GM23338 (cell line): ENCODE measurements at regions not wholly inside any gene's neighbourhood (a gene's known extent, or its start where the extent isn't known, plus 50 kb on each side); places are given as distances from the start of the nearest gene placed in this dataset.

Experiments
- ATAC-seq: fragments of 200-7000 bp; cut with Tn5 transposase; 3 replicates; pipeline ENCODE4 v1.9.1; 2020
- DNase-seq: peaks from one replicate; pipeline ENCODE4 v3.0.0-alpha.2; 2015; ENCODE audit warnings: low spot score
- H2AFZ ChIP-seq: fragments of 200-600 bp; sonication (generic); 2 replicates; pipeline ENCODE4 v1.8.0; 2016; ENCODE audit warnings: antibody characterized with exemption, mild to moderate bottlenecking, moderate library complexity
- H3F3A ChIP-seq: fragments of 200-600 bp; sonication (generic); replicated peaks from 2 replicates; pipeline ENCODE4 v1.8.0; 2017; ENCODE audit warnings: antibody characterized with exemption, mixed run types, low read depth
- H3K27ac ChIP-seq: fragments of 200-600 bp; sonication (generic); 2 replicates; pipeline ENCODE4 v1.6.1; 2016; ENCODE audit warnings: low read depth
- H3K27me3 ChIP-seq: fragments of 200-600 bp; sonication (generic); 2 replicates; pipeline ENCODE4 v1.8.0; 2016; ENCODE audit warnings: mild to moderate bottlenecking, mixed run types, moderate library complexity; ENCODE audit not compliant: insufficient read depth
- H3K36me3 ChIP-seq: fragments of 200-600 bp; sonication (generic); 2 replicates; pipeline ENCODE4 v1.8.0; 2016; ENCODE audit warnings: mild to moderate bottlenecking; ENCODE audit not compliant: insufficient read depth
- H3K4me1 ChIP-seq: fragments of 200-600 bp; sonication (generic); 2 replicates; pipeline ENCODE4 v1.8.0; 2016; ENCODE audit warnings: mild to moderate bottlenecking, moderate library complexity; ENCODE audit not compliant: insufficient read depth
- H3K4me2 ChIP-seq: fragments of 200-600 bp; sonication (generic); 2 replicates; pipeline ENCODE4 v1.7.1; 2017; ENCODE audit warnings: mixed run types
- H3K4me3 ChIP-seq: fragments of 200-600 bp; sonication (generic); 2 replicates; pipeline ENCODE4 v1.6.1; 2016; ENCODE audit warnings: mixed run types
- H3K79me2 ChIP-seq: fragments of 200-600 bp; sonication (generic); replicated peaks from 2 replicates; pipeline ENCODE4 v1.8.0; 2017; ENCODE audit warnings: mild to moderate bottlenecking; ENCODE audit not compliant: insufficient read depth
- H3K9me2 ChIP-seq: fragments of 200-600 bp; sonication (generic); 2 replicates; pipeline ENCODE4 v1.8.0; 2017; ENCODE audit not compliant: insufficient read depth
- H4K20me1 ChIP-seq: fragments of 200-600 bp; sonication (generic); replicated peaks from 2 replicates; pipeline ENCODE4 v1.8.0; 2017; ENCODE audit warnings: mild to moderate bottlenecking; ENCODE audit not compliant: insufficient read depth
- H3K27ac Mint-ChIP-seq: 2 replicates; pipeline ENCODE4 v1.8.0; 2020; ENCODE audit warnings: inconsistent platforms, mild to moderate bottlenecking, moderate library complexity, mixed read lengths
- H3K27me3 Mint-ChIP-seq: 3 replicates; pipeline ENCODE4 v1.8.0; 2022; ENCODE audit warnings: low read depth, mild to moderate bottlenecking, moderate library complexity, mixed read lengths, inconsistent platforms; ENCODE audit not compliant: insufficient read depth, poor library complexity
- H3K36me3 Mint-ChIP-seq: 3 replicates; pipeline ENCODE4 v1.8.0; 2021; ENCODE audit warnings: low read depth, mild to moderate bottlenecking, inconsistent platforms, moderate library complexity, mixed read lengths
- H3K4me1 Mint-ChIP-seq: 3 replicates; pipeline ENCODE4 v1.8.0; 2020; ENCODE audit warnings: mild to moderate bottlenecking, inconsistent platforms, mixed read lengths
- H3K4me3 Mint-ChIP-seq: 3 replicates; pipeline ENCODE4 v1.8.0; 2021; ENCODE audit warnings: moderate library complexity, mild to moderate bottlenecking, inconsistent platforms, mixed read lengths
- H3K9me3 Mint-ChIP-seq: 3 replicates; pipeline ENCODE4 v1.8.0; 2020; ENCODE audit warnings: moderate library complexity, mild to moderate bottlenecking, inconsistent platforms, mixed read lengths
- CREB1 ChIP-seq: fragments of 250-450 bp; sonication (Bioruptor Pico); IDR thresholded peaks from 2 replicates; pipeline ENCODE4 v1.5.0; 2020; ENCODE audit warnings: low read depth, mild to moderate bottlenecking, moderate library complexity
- EZH2 ChIP-seq: fragments of 200-600 bp; sonication (generic); IDR thresholded peaks from one replicate; pipeline ENCODE4 v1.8.0; 2017; ENCODE audit warnings: antibody characterized with exemption, mild to moderate bottlenecking, low read depth; ENCODE audit not compliant: unreplicated experiment
- EZH2phosphoT487 ChIP-seq: fragments of 200-600 bp; sonication (generic); IDR thresholded peaks from one replicate; pipeline ENCODE4 v1.8.1; 2018; ENCODE audit warnings: antibody characterized with exemption; ENCODE audit not compliant: unreplicated experiment
- JUNB ChIP-seq: IDR thresholded peaks from one replicate; pipeline ENCODE4 v1.6.1; 2016; ENCODE audit warnings: antibody characterized with exemption; ENCODE audit not compliant: unreplicated experiment
- NANOG ChIP-seq: IDR thresholded peaks from 2 replicates; pipeline ENCODE4 v1.6.1; 2016; ENCODE audit warnings: antibody characterized with exemption, borderline replicate concordance
- POLR2AphosphoS5 ChIP-seq: IDR thresholded peaks from 2 replicates; pipeline ENCODE4 v1.6.1; 2016; ENCODE audit warnings: antibody characterized with exemption, low read depth
- STAT1 ChIP-seq: IDR thresholded peaks from one replicate; pipeline ENCODE4 v1.6.1; 2016; ENCODE audit warnings: antibody characterized with exemption; ENCODE audit not compliant: unreplicated experiment
- ZNF114 ChIP-seq: fragments of 250-450 bp; sonication (Bioruptor Pico); IDR thresholded peaks from 2 replicates; pipeline ENCODE4 v1.5.0; 2020; ENCODE audit warnings: mild to moderate bottlenecking, moderate library complexity
- ZNF331 ChIP-seq: fragments of 250-450 bp; sonication (Bioruptor Pico); IDR thresholded peaks from 2 replicates; pipeline ENCODE4 v1.5.0; 2020; ENCODE audit warnings: low read depth, mild to moderate bottlenecking, moderate library complexity
- TF ChIP-seq, protein P1 (sequence below): IDR thresholded peaks from 2 replicates; pipeline ENCODE4 v1.6.1; 2016; ENCODE audit warnings: antibody characterized with exemption
- TF ChIP-seq, protein P2 (sequence below): fragments of 250-450 bp; sonication (Bioruptor Pico); IDR thresholded peaks from 2 replicates; pipeline ENCODE4 v1.5.0; 2020; ENCODE audit warnings: mild to moderate bottlenecking, moderate library complexity
- TF ChIP-seq, protein P3 (sequence below): IDR thresholded peaks from one replicate; pipeline ENCODE4 v1.6.1; 2018; ENCODE audit warnings: antibody characterized with exemption; ENCODE audit not compliant: unreplicated experiment
- TF ChIP-seq, protein P4 (sequence below), 2 experiments: fragments of 200-600 bp in 1 of 2; sonication (generic) in 1 of 2; conservative IDR thresholded peaks; 2 replicates each; pipeline versions ENCODE4 v1.5.1 to v1.6.1; 2016 to 2017; ENCODE audit warnings: antibody characterized with exemption in 2 of 2, low read depth in 2 of 2, mild to moderate bottlenecking in 2 of 2, moderate library complexity in 1 of 2

DNA sequence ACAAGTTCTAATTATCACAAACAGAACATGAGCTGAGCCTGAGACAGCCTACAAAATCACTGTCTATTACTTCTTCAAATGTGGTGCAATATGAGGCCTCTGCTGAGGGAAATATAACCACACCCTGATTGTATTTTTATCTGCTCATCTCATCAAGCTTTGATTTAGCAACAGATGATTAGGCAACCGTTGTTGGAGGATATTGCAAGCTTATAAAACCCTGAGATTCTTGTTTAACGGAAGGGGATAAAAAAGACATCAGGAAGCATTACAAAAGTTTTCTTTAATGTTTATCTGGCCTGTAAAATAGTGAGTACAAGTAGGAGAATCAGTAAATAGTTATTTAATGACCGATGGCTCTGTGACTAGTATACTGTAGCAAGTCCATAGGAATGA is 108.5 kb downstream of the ZNF330 start:
- Mint-ChIP-seq H3K9me3 (no peaks in the 10 kb centered on the region; the same call in 2 of the 3 replicates), H3K36me3 (no peaks in the 10 kb centered on the region), H3K4me3 (no peak overlapping the region), H3K27me3 (peaks cover 4% of the 10 kb centered on the region), H3K27ac (no peak overlapping the region; the same call in 1 of the 2 replicates), H3K4me1 (no peaks in the 10 kb centered on the region)
- no peaks in the 10 kb centered on the region for H3K9me2 ChIP-seq
- no peak overlapping the region for H3K27ac ChIP-seq
- ATAC-seq (no peak), DNase-seq (no peak)
- no peak for TF ChIP-seq CREB1 (CRISPR knock-in tag)
- no peak for TF ChIP-seq EZH2
- TF ChIP-seq, protein P1, sequence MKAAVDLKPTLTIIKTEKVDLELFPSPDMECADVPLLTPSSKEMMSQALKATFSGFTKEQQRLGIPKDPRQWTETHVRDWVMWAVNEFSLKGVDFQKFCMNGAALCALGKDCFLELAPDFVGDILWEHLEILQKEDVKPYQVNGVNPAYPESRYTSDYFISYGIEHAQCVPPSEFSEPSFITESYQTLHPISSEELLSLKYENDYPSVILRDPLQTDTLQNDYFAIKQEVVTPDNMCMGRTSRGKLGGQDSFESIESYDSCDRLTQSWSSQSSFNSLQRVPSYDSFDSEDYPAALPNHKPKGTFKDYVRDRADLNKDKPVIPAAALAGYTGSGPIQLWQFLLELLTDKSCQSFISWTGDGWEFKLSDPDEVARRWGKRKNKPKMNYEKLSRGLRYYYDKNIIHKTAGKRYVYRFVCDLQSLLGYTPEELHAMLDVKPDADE = no peak
- TF ChIP-seq EZH2phosphoT487 = no peak
- no peak for TF ChIP-seq JUNB
- TF ChIP-seq, protein P2, sequence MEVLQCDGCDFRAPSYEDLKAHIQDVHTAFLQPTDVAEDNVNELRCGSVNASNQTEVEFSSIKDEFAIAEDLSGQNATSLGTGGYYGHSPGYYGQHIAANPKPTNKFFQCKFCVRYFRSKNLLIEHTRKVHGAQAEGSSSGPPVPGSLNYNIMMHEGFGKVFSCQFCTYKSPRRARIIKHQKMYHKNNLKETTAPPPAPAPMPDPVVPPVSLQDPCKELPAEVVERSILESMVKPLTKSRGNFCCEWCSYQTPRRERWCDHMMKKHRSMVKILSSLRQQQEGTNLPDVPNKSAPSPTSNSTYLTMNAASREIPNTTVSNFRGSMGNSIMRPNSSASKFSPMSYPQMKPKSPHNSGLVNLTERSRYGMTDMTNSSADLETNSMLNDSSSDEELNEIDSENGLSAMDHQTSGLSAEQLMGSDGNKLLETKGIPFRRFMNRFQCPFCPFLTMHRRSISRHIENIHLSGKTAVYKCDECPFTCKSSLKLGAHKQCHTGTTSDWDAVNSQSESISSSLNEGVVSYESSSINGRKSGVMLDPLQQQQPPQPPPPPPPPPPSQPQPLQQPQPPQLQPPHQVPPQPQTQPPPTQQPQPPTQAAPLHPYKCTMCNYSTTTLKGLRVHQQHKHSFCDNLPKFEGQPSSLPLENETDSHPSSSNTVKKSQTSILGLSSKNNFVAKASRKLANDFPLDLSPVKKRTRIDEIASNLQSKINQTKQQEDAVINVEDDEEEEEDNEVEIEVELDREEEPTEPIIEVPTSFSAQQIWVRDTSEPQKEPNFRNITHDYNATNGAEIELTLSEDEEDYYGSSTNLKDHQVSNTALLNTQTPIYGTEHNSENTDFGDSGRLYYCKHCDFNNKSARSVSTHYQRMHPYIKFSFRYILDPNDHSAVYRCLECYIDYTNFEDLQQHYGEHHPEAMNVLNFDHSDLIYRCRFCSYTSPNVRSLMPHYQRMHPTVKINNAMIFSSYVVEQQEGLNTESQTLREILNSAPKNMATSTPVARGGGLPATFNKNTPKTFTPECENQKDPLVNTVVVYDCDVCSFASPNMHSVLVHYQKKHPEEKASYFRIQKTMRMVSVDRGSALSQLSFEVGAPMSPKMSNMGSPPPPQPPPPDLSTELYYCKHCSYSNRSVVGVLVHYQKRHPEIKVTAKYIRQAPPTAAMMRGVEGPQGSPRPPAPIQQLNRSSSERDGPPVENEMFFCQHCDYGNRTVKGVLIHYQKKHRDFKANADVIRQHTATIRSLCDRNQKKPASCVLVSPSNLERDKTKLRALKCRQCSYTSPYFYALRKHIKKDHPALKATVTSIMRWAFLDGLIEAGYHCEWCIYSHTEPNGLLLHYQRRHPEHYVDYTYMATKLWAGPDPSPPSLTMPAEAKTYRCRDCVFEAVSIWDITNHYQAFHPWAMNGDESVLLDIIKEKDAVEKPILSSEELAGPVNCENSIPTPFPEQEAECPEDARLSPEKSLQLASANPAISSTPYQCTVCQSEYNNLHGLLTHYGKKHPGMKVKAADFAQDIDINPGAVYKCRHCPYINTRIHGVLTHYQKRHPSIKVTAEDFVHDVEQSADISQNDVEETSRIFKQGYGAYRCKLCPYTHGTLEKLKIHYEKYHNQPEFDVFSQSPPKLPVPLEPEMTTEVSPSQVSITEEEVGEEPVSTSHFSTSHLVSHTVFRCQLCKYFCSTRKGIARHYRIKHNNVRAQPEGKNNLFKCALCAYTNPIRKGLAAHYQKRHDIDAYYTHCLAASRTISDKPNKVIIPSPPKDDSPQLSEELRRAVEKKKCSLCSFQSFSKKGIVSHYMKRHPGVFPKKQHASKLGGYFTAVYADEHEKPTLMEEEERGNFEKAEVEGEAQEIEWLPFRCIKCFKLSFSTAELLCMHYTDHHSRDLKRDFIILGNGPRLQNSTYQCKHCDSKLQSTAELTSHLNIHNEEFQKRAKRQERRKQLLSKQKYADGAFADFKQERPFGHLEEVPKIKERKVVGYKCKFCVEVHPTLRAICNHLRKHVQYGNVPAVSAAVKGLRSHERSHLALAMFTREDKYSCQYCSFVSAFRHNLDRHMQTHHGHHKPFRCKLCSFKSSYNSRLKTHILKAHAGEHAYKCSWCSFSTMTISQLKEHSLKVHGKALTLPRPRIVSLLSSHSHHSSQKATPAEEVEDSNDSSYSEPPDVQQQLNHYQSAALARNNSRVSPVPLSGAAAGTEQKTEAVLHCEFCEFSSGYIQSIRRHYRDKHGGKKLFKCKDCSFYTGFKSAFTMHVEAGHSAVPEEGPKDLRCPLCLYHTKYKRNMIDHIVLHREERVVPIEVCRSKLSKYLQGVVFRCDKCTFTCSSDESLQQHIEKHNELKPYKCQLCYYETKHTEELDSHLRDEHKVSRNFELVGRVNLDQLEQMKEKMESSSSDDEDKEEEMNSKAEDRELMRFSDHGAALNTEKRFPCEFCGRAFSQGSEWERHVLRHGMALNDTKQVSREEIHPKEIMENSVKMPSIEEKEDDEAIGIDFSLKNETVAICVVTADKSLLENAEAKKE (CRISPR knock-in tag) = no peak
- TF ChIP-seq POLR2AphosphoS5 = no peak
- no peak for TF ChIP-seq NANOG
- no peak for TF ChIP-seq ZNF114
- TF ChIP-seq, protein P3, sequence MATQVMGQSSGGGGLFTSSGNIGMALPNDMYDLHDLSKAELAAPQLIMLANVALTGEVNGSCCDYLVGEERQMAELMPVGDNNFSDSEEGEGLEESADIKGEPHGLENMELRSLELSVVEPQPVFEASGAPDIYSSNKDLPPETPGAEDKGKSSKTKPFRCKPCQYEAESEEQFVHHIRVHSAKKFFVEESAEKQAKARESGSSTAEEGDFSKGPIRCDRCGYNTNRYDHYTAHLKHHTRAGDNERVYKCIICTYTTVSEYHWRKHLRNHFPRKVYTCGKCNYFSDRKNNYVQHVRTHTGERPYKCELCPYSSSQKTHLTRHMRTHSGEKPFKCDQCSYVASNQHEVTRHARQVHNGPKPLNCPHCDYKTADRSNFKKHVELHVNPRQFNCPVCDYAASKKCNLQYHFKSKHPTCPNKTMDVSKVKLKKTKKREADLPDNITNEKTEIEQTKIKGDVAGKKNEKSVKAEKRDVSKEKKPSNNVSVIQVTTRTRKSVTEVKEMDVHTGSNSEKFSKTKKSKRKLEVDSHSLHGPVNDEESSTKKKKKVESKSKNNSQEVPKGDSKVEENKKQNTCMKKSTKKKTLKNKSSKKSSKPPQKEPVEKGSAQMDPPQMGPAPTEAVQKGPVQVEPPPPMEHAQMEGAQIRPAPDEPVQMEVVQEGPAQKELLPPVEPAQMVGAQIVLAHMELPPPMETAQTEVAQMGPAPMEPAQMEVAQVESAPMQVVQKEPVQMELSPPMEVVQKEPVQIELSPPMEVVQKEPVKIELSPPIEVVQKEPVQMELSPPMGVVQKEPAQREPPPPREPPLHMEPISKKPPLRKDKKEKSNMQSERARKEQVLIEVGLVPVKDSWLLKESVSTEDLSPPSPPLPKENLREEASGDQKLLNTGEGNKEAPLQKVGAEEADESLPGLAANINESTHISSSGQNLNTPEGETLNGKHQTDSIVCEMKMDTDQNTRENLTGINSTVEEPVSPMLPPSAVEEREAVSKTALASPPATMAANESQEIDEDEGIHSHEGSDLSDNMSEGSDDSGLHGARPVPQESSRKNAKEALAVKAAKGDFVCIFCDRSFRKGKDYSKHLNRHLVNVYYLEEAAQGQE = no peak
- no peak for TF ChIP-seq ZNF331 (CRISPR knock-in tag)
- no peak for TF ChIP-seq STAT1
- TF ChIP-seq, protein P4, sequence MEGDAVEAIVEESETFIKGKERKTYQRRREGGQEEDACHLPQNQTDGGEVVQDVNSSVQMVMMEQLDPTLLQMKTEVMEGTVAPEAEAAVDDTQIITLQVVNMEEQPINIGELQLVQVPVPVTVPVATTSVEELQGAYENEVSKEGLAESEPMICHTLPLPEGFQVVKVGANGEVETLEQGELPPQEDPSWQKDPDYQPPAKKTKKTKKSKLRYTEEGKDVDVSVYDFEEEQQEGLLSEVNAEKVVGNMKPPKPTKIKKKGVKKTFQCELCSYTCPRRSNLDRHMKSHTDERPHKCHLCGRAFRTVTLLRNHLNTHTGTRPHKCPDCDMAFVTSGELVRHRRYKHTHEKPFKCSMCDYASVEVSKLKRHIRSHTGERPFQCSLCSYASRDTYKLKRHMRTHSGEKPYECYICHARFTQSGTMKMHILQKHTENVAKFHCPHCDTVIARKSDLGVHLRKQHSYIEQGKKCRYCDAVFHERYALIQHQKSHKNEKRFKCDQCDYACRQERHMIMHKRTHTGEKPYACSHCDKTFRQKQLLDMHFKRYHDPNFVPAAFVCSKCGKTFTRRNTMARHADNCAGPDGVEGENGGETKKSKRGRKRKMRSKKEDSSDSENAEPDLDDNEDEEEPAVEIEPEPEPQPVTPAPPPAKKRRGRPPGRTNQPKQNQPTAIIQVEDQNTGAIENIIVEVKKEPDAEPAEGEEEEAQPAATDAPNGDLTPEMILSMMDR (conservative IDR thresholded peaks at IDR 0.05; ENCODE audit: low read depth in 2 of 2) = no peak
- no peak overlapping the region for H3K4me3 ChIP-seq
- H3K4me1 ChIP-seq = no peaks in the 10 kb centered on the region
- no peak overlapping the region for H2AFZ ChIP-seq
- H3K79me2 ChIP-seq = no peaks in the 10 kb centered on the region
- no peaks in the 10 kb centered on the region for H3F3A ChIP-seq
- peaks cover 11% of the 10 kb centered on the region; the same call in 1 of the 2 replicates for H3K27me3 ChIP-seq
- H3K4me2 ChIP-seq = no peak overlapping the region
- no peaks in the 10 kb centered on the region for H4K20me1 ChIP-seq
- H3K36me3 ChIP-seq = no peaks in the 10 kb centered on the region
